ENCODE measurements at regions not wholly inside any gene's neighbourhood (a gene's known extent, or its start where the extent isn't known, plus 50 kb on each side); places are given as distances from the start of the nearest gene placed in this dataset.

DNA sequence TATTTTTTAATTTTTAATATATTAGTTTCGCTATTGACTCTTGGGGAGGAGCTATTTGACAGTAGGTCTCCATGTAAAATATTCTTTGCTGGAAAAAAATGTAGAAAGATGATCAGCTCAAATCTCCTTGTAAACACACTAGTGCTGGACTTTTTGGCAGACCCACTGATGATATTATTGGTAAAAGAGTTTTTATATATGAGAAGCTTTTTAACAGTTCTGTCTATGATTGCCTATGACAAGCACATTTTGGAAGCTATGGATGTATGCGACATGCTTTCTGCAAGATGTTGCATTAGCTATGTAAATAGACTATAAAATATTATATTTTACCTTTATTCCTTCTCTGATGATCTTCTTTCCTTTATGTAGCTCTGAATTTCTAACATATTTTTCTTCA lies 928.5 kb downstream of the DNAJB9 start:
- Histone ChIP-seq H3K9me3 (ENCODE audit: control insufficient read depth in 4 of 4, insufficient read depth in 3 of 4, low read length in 3 of 4) (no peaks in the 10 kb centered on the region), H3K4me3 (no peak overlapping the region), H3K27ac (ENCODE audit: low read depth in 1 of 2, low read length in 1 of 2) (no peak overlapping the region), H3K36me3 (ENCODE audit: control insufficient read depth in 4 of 4, insufficient read depth in 4 of 4, low read length in 4 of 4) (no peaks in the 10 kb centered on the region), H3K27me3 (ENCODE audit: control insufficient read depth in 3 of 3, insufficient read depth in 3 of 3, low read length in 2 of 3) (no peaks in the 10 kb centered on the region), H3K4me1 (ENCODE audit: control insufficient read depth in 5 of 5, insufficient read depth in 5 of 5, low read length in 5 of 5) (no peaks in the 10 kb centered on the region), H3K9ac (ENCODE audit: insufficient read depth in 1 of 2, low read length in 2 of 2) (no peak overlapping the region)
- 87 to 93% methylated on average over 2 of the region's 2 CpGs for WGBS, 2 donors
- TF ChIP-seq, protein P1, sequence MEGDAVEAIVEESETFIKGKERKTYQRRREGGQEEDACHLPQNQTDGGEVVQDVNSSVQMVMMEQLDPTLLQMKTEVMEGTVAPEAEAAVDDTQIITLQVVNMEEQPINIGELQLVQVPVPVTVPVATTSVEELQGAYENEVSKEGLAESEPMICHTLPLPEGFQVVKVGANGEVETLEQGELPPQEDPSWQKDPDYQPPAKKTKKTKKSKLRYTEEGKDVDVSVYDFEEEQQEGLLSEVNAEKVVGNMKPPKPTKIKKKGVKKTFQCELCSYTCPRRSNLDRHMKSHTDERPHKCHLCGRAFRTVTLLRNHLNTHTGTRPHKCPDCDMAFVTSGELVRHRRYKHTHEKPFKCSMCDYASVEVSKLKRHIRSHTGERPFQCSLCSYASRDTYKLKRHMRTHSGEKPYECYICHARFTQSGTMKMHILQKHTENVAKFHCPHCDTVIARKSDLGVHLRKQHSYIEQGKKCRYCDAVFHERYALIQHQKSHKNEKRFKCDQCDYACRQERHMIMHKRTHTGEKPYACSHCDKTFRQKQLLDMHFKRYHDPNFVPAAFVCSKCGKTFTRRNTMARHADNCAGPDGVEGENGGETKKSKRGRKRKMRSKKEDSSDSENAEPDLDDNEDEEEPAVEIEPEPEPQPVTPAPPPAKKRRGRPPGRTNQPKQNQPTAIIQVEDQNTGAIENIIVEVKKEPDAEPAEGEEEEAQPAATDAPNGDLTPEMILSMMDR (IDR thresholded peaks at IDR 0.05; ENCODE audit: control extremely low read depth, extremely low read depth), result no peak
- DNase-seq (no peak), ATAC-seq (ENCODE audit: insufficient read depth, low FRiP score) (no peak)

DNA sequence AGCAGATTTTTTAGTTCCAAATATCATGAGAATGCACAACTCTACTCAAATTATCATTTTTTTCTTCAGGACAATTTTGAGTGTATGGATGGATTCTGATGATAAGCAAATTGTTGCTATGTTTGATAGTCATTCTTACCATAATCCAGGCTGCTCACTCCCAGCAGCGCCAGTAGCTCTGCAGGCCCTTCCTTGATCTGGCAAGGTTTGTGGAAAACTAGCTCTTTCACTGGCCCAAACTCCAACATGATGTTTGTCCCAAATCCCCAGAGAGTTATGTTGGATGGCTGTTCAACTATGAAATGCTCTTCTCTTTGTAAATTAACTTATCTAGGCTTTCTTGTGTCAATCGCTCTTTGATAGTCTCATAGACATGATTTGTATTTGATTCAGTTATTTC lies 933.7 kb downstream of the DNAJB9 start:
- DNase-seq, result no peak
- H3K36me3 ChIP-seq (ENCODE audit: control insufficient read depth in 4 of 4, insufficient read depth in 4 of 4, low read length in 4 of 4), result no peaks in the 10 kb centered on the region
- no peaks in the 10 kb centered on the region for H3K9me3 ChIP-seq (ENCODE audit: control insufficient read depth in 4 of 4, insufficient read depth in 3 of 4, low read length in 3 of 4)
- ATAC-seq (ENCODE audit: insufficient read depth, low FRiP score), result no peak
- H3K9ac ChIP-seq (ENCODE audit: insufficient read depth in 1 of 2, low read length in 2 of 2), result no peak overlapping the region
- H3K27me3 ChIP-seq (ENCODE audit: control insufficient read depth in 3 of 3, insufficient read depth in 3 of 3, low read length in 2 of 3), result no peaks in the 10 kb centered on the region
- TF ChIP-seq, protein P1 (IDR thresholded peaks at IDR 0.05; ENCODE audit: control extremely low read depth, extremely low read depth), result no peak
- H3K27ac ChIP-seq (ENCODE audit: low read depth in 1 of 2, low read length in 1 of 2), result no peak overlapping the region
- H3K4me1 ChIP-seq (ENCODE audit: control insufficient read depth in 5 of 5, insufficient read depth in 5 of 5, low read length in 5 of 5), result no peaks in the 10 kb centered on the region
- H3K4me3 ChIP-seq, result no peak overlapping the region
- WGBS, 2 donors, result 86 to 93% methylated on average over 2 of the region's 2 CpGs

DNA sequence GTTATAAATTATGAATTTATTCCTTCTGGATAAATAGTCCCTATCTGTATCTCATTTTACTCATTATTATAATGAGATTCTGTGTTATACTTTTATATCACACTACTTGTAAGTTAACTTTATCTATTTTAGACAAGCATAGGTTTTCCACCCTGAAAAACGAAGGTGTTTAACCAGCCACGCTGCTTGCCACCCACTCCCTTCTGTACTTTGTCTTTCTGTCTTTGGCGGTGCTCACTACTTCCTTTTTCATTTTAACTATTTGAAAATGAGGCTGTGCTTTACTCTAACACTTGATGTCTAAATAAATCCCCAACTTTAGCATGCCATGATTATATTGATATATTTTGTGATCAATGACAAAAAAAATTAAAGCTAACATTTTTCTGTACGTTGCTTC lies 952.9 kb downstream of the DNAJB9 start:
- Histone ChIP-seq H3K27me3 (ENCODE audit: control insufficient read depth in 3 of 3, insufficient read depth in 3 of 3, low read length in 2 of 3) (no peaks in the 10 kb centered on the region), H3K4me3 (no peak overlapping the region), H3K27ac (ENCODE audit: low read depth in 1 of 2, low read length in 1 of 2) (no peak overlapping the region), H3K4me1 (ENCODE audit: control insufficient read depth in 5 of 5, insufficient read depth in 5 of 5, low read length in 5 of 5) (no peaks in the 10 kb centered on the region), H3K36me3 (ENCODE audit: control insufficient read depth in 4 of 4, insufficient read depth in 4 of 4, low read length in 4 of 4) (no peaks in the 10 kb centered on the region), H3K9ac (ENCODE audit: insufficient read depth in 1 of 2, low read length in 2 of 2) (no peak overlapping the region), H3K9me3 (ENCODE audit: control insufficient read depth in 4 of 4, insufficient read depth in 3 of 4, low read length in 3 of 4) (no peaks in the 10 kb centered on the region)
- ATAC-seq (ENCODE audit: insufficient read depth, low FRiP score) (no peak), DNase-seq (no peak)
- TF ChIP-seq, protein P1 (IDR thresholded peaks at IDR 0.05; ENCODE audit: control extremely low read depth, extremely low read depth), result no peak
- 52 to 61% methylated on average over 4 of the region's 4 CpGs for WGBS, 2 donors

DNA sequence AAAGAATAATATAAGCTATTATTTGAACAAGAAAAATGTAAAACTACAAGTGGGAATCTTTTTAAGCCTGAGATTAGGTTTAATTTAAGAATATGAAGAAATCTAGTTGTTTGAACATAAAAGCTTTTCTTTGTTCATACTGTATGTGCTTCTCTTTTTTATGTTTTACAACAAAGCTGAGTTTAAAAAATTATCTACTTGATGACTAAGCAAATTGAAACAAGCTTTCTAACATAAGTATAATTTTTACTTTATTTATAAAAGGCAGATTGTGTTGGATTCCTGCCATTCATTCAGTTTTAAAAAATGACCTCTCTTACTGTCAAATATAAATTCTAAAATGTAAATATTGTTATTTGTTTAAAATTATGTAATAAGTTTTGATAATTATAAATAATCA lies 958.2 kb downstream of the DNAJB9 start:
- no peak overlapping the region for H3K9ac ChIP-seq (ENCODE audit: insufficient read depth in 1 of 2, low read length in 2 of 2)
- H3K36me3 ChIP-seq (ENCODE audit: control insufficient read depth in 4 of 4, insufficient read depth in 4 of 4, low read length in 4 of 4), result no peaks in the 10 kb centered on the region
- TF ChIP-seq, protein P1 (IDR thresholded peaks at IDR 0.05; ENCODE audit: control extremely low read depth, extremely low read depth), result no peak
- no peak overlapping the region for H3K27ac ChIP-seq (ENCODE audit: low read depth in 1 of 2, low read length in 1 of 2)
- H3K27me3 ChIP-seq (ENCODE audit: control insufficient read depth in 3 of 3, insufficient read depth in 3 of 3, low read length in 2 of 3), result no peaks in the 10 kb centered on the region
- H3K4me3 ChIP-seq, result no peak overlapping the region
- DNase-seq (peak in 1 of 3 donors; percentile 19), ATAC-seq (ENCODE audit: insufficient read depth, low FRiP score) (no peak)
- no peaks in the 10 kb centered on the region for H3K4me1 ChIP-seq (ENCODE audit: control insufficient read depth in 5 of 5, insufficient read depth in 5 of 5, low read length in 5 of 5)
- H3K9me3 ChIP-seq (ENCODE audit: control insufficient read depth in 4 of 4, insufficient read depth in 3 of 4, low read length in 3 of 4), result no peaks in the 10 kb centered on the region
